HCT116 (cell line): ENCODE measurements at regions not wholly inside any gene's neighbourhood (a gene's known extent, or its start where the extent isn't known, plus 50 kb on each side); places are given as distances from the start of the nearest gene placed in this dataset.

ENCODE experiments used
- ATAC-seq: fragments of 200-7000 bp; cut with Tn5 transposase; 2 replicates; pipeline ENCODE4 v1.9.1; 2020; ENCODE audit warnings: mild to moderate bottlenecking, moderate library complexity
- BruUV-seq: library from RNA; stranded (reverse); fragments of 400-500 nt; replicated peaks from 2 replicates; lab custom pipeline; 2021; lab: Mats Ljungman, UMichigan
- CTCF ChIA-PET: fragments of 300-600 bp; sonication (Branson Sonifier 250); formaldehyde crosslinking; loops from one replicate; lab custom pipeline; 2021; ENCODE audit warnings: antibody characterized with exemption; lab: Charles Lee
- POLR2A ChIA-PET: fragments of 300-600, 350-600 bp; sonication (Branson Sonifier 250); formaldehyde crosslinking; loops from one replicate; lab custom pipeline; 2021; ENCODE audit warnings: antibody characterized with exemption; lab: Charles Lee
- RAD21 ChIA-PET, 2 experiments: fragments of 300-600 bp; sonication (Branson Sonifier 250); formaldehyde crosslinking; loops; one replicate each; lab custom pipeline; 2023; ENCODE audit warnings: low total read pairs in 2 of 2; ENCODE audit not compliant: uncharacterized antibody in 2 of 2, unreplicated experiment in 2 of 2, low non-redundant PET in 1 of 2; lab: Charles Lee
- DNase-seq: peaks from one replicate; pipeline ENCODE4 v3.0.0-alpha.2; 2010; ENCODE audit warnings: low read depth, low spot score
- H2AFZ ChIP-seq: fragments of 200-600 bp; shearing (Covaris generic), sonication (generic); 2 replicates; pipeline ENCODE4 v1.6.1; 2017; ENCODE audit warnings: low read depth, mixed run types, mixed read lengths, antibody characterized with exemption, low read length; ENCODE audit not compliant: poor library complexity, severe bottlenecking
- H3K27ac ChIP-seq: 2 replicates; pipeline ENCODE4 v1.5.1; 2012; ENCODE audit warnings: low read depth, low read length
- H3K27me3 ChIP-seq: fragments of 200-600 bp; sonication (generic); 2 replicates; pipeline ENCODE4 v1.6.1; 2016; ENCODE audit warnings: mixed run types, low read length, mixed read lengths; ENCODE audit not compliant: insufficient read depth
- H3K36me3 ChIP-seq, 2 experiments: fragments of 200-500 bp in 1 of 2; fragments of 200-600 bp in 1 of 2; sonication (Bioruptor generic) in 1 of 2; sonication (generic) in 1 of 2; 2 replicates each; pipeline versions ENCODE4 v1.5.1 to v1.6.1; 2014 to 2016; ENCODE audit warnings: low read length in 2 of 2, inconsistent platforms in 1 of 2, mixed read lengths in 1 of 2, mixed run types in 1 of 2; ENCODE audit not compliant: insufficient read depth in 2 of 2, control insufficient read depth in 1 of 2
- H3K4me1 ChIP-seq, 2 experiments: fragments of 200-600 bp in 1 of 2; sonication (generic) in 1 of 2; 2 replicates each; pipeline versions ENCODE4 v1.5.1 to v1.6.1; 2012 to 2017; ENCODE audit warnings: low read length in 2 of 2, inconsistent platforms in 1 of 2, mild to moderate bottlenecking in 1 of 2, mixed read lengths in 1 of 2, mixed run types in 1 of 2, moderate library complexity in 1 of 2; ENCODE audit not compliant: insufficient read depth in 2 of 2, control insufficient read depth in 1 of 2
- H3K4me2 ChIP-seq: fragments of 200-600 bp; sonication (generic); 2 replicates; pipeline ENCODE4 v1.6.1; 2017; ENCODE audit warnings: mixed run types, low read length, mixed read lengths
- H3K4me3 ChIP-seq, 2 experiments: fragments of 200-600 bp in 1 of 2; sonication (generic) in 1 of 2; replicated peaks in 1 of 2; 2 replicates each; pipeline ENCODE4 v1.5.1; 2011 to 2016; ENCODE audit warnings: low read length in 2 of 2, control low read depth in 1 of 2, low read depth in 1 of 2, mild to moderate bottlenecking in 1 of 2, mixed read lengths in 1 of 2, mixed run types in 1 of 2
- H3K79me2 ChIP-seq: fragments of 200-600 bp; sonication (generic); 2 replicates; pipeline ENCODE4 v1.6.1; 2017; ENCODE audit warnings: mild to moderate bottlenecking, mixed run types, low read length, moderate library complexity, mixed read lengths; ENCODE audit not compliant: insufficient read depth
- H3K9ac ChIP-seq: fragments of 200-600 bp; sonication (generic); 2 replicates; pipeline ENCODE4 v1.6.1; 2016; ENCODE audit warnings: low read length, mixed read lengths
- H3K9me2 ChIP-seq: fragments of 200-600 bp; sonication (generic), shearing (Covaris generic); 2 replicates; pipeline ENCODE4 v1.6.1; 2017; ENCODE audit warnings: mixed run types, mild to moderate bottlenecking, moderate library complexity; ENCODE audit not compliant: insufficient read depth
- H3K9me3 ChIP-seq, 2 experiments: fragments of 200-500 bp in 1 of 2; fragments of 200-600 bp in 1 of 2; sonication (Bioruptor generic) in 1 of 2; sonication (generic) in 1 of 2; 2 replicates each; pipeline ENCODE4 v1.6.1; 2014 to 2017; ENCODE audit warnings: low read length in 2 of 2, mixed read lengths in 2 of 2, inconsistent platforms in 1 of 2, low read depth in 1 of 2, mild to moderate bottlenecking in 1 of 2, mixed run types in 1 of 2, moderate library complexity in 1 of 2; ENCODE audit not compliant: control insufficient read depth in 1 of 2, insufficient read depth in 1 of 2
- H4K20me1 ChIP-seq: fragments of 200-600 bp; sonication (generic), shearing (Covaris generic); 2 replicates; pipeline ENCODE4 v1.6.1; 2017; ENCODE audit warnings: mixed run types, mild to moderate bottlenecking, moderate library complexity; ENCODE audit not compliant: insufficient read depth
- ATF3 ChIP-seq: IDR thresholded peaks from 2 replicates; pipeline ENCODE4 v1.6.1; 2012
- CTCF ChIP-seq, 3 experiments: fragments of 200-600 bp in 1 of 3; sonication (generic) in 1 of 3; IDR thresholded peaks in 2 of 3; conservative IDR thresholded peaks in 1 of 3; 2 replicates each; pipeline ENCODE4 v1.5.1; 2012 to 2017; ENCODE audit warnings: low read depth in 2 of 3, low read length in 2 of 3, antibody characterized with exemption in 1 of 3, borderline replicate concordance in 1 of 3, control low read depth in 1 of 3, mild to moderate bottlenecking in 1 of 3, mixed read lengths in 1 of 3, mixed run types in 1 of 3, moderate library complexity in 1 of 3; ENCODE audit not compliant: insufficient read depth in 1 of 3
- POLR2AphosphoS5 ChIP-seq: IDR thresholded peaks from 2 replicates; pipeline ENCODE4 v1.6.1; 2011; ENCODE audit warnings: mild to moderate bottlenecking, low read depth, low read length, moderate library complexity
- RAD21 ChIP-seq: IDR thresholded peaks from 2 replicates; pipeline ENCODE4 v1.6.1; 2012; ENCODE audit warnings: low read depth, mild to moderate bottlenecking
- SIN3A ChIP-seq: IDR thresholded peaks from 2 replicates; pipeline ENCODE4 v1.6.1; 2012; ENCODE audit warnings: low read depth
- SP1 ChIP-seq: IDR thresholded peaks from 2 replicates; pipeline ENCODE4 v1.6.1; 2012; ENCODE audit warnings: low read depth
- SRF ChIP-seq: IDR thresholded peaks from 2 replicates; pipeline ENCODE4 v1.6.1; 2012; ENCODE audit warnings: low read depth
- TCF7L2 ChIP-seq: IDR thresholded peaks from 2 replicates; pipeline ENCODE4 v1.7.0; 2011; ENCODE audit warnings: borderline replicate concordance, inconsistent platforms; ENCODE audit not compliant: insufficient read depth, insufficient read length; ENCODE audit errors: extremely low read depth
- YY1 ChIP-seq: IDR thresholded peaks from 2 replicates; pipeline ENCODE4 v1.6.1; 2011; ENCODE audit warnings: low read length, low read depth, moderate library complexity, mild to moderate bottlenecking; ENCODE audit not compliant: insufficient replicate concordance; ENCODE audit errors: extremely low read depth
- ZBTB33 ChIP-seq: IDR thresholded peaks from 2 replicates; pipeline ENCODE4 v1.6.1; 2011; ENCODE audit warnings: mild to moderate bottlenecking, low read length, moderate library complexity; ENCODE audit not compliant: insufficient replicate concordance; ENCODE audit errors: extremely low read depth
- ZNF274 ChIP-seq: fragments of 200-500 bp; sonication (Bioruptor generic); IDR thresholded peaks from 2 replicates; pipeline ENCODE4 v1.6.1; 2014; ENCODE audit warnings: mild to moderate bottlenecking, low read depth, low read length, inconsistent platforms
- intact Hi-C: fragments of 100-400 bp; cut with micrococcal nuclease; formaldehyde crosslinking; loops from 2 replicates; pipeline ENCODE4 v1.10.0; 2022

- DNase-seq (no peak), ATAC-seq (no peak)
- H3K4me1 ChIP-seq: peaks cover 0 to 3% of the 10 kb centered on the region in 2 experiments; a peak in 2 of 4 replicates
- no peak overlapping the region for H3K27ac ChIP-seq
- ChIA-PET POLR2A (no interaction called here), RAD21 (no interaction called here), CTCF (no interaction called here)
- H3K36me3 ChIP-seq: no peaks in the 10 kb centered on the region
- no peak overlapping the region for H3K4me3 ChIP-seq
- no peak overlapping the region for H3K4me2 ChIP-seq
- no peaks in the 10 kb centered on the region for H3K9me2 ChIP-seq
- H4K20me1 ChIP-seq: no peaks in the 10 kb centered on the region
- no peaks in the 10 kb centered on the region for H3K9me3 ChIP-seq
- intact Hi-C loops: no loop called here
- BruUV-seq: no TSS peak
- H2AFZ ChIP-seq: no peak overlapping the region
- TF ChIP-seq ZBTB33 (no peak), SP1 (no peak), TCF7L2 (no peak), RAD21 (no peak), ZNF274 (no peak), SRF (no peak), SIN3A (no peak), ATF3 (no peak), POLR2AphosphoS5 (no peak), CTCF (IDR thresholded peaks at IDR 0.05 in 2 of 3, conservative IDR thresholded peaks at IDR 0.05 in 1 of 3; ENCODE audit: borderline replicate concordance in 1 of 3, insufficient read depth in 1 of 3, low read depth in 2 of 3, low read length in 2 of 3) (no peak), YY1 (no peak)
- H3K27me3 ChIP-seq: peaks cover 33% of the 10 kb centered on the region
- no peak overlapping the region for H3K9ac ChIP-seq
- H3K79me2 ChIP-seq: no peaks in the 10 kb centered on the region
These were observed 150.2 kb downstream of the FOXD2 start for GRCh38 chr1:47587891-47588582.
